Neuronal stem cell (in vitro differentiated cells): ENCODE measurements at regions not wholly inside any gene's neighbourhood (a gene's known extent, or its start where the extent isn't known, plus 50 kb on each side); places are given as distances from the start of the nearest gene placed in this dataset.

Experiments
- DNase-seq: peaks from one replicate; pipeline ENCODE4 v3.0.0-alpha.2; 2013; ENCODE audit warnings: low spot score
- H2AFZ ChIP-seq: one replicate; pipeline ENCODE4 v1.6.1; 2013; ENCODE audit warnings: mild to moderate bottlenecking, low read length, inconsistent platforms
- H2AK5ac ChIP-seq: 2 replicates; pipeline ENCODE4 v1.6.1; 2013; ENCODE audit warnings: low read depth, mild to moderate bottlenecking, inconsistent platforms, low read length, moderate library complexity, mixed read lengths
- H2BK120ac ChIP-seq: 2 replicates; pipeline ENCODE4 v1.6.1; 2013; ENCODE audit warnings: low read depth, mild to moderate bottlenecking, inconsistent platforms, low read length, moderate library complexity, mixed read lengths
- H2BK12ac ChIP-seq: one replicate; pipeline ENCODE4 v1.6.1; 2013; ENCODE audit warnings: low read length, inconsistent platforms
- H2BK15ac ChIP-seq: 2 replicates; pipeline ENCODE4 v1.6.1; 2013; ENCODE audit warnings: mild to moderate bottlenecking, low read length, inconsistent platforms, mixed read lengths
- H2BK5ac ChIP-seq: one replicate; pipeline ENCODE4 v1.6.1; 2013; ENCODE audit warnings: inconsistent platforms, mild to moderate bottlenecking, low read length, moderate library complexity
- H3K14ac ChIP-seq: one replicate; pipeline ENCODE4 v1.6.1; 2013; ENCODE audit warnings: low read length, inconsistent platforms
- H3K18ac ChIP-seq: 2 replicates; pipeline ENCODE4 v1.6.1; 2013; ENCODE audit warnings: low read length, inconsistent platforms
- H3K23ac ChIP-seq: 2 replicates; pipeline ENCODE4 v1.6.1; 2013; ENCODE audit warnings: low read depth, mild to moderate bottlenecking, mixed read lengths, low read length, inconsistent platforms; ENCODE audit not compliant: poor library complexity
- H3K27ac ChIP-seq: replicated peaks from 3 replicates; pipeline ENCODE4 v1.5.1; 2013; ENCODE audit warnings: low read length, inconsistent platforms
- H3K27me3 ChIP-seq, 3 experiments: 2 replicates each; pipeline ENCODE4 v1.6.1; 2013; ENCODE audit warnings: low read length in 3 of 3, mild to moderate bottlenecking in 2 of 3, inconsistent platforms in 1 of 3, low read depth in 1 of 3, mixed read lengths in 1 of 3, moderate library complexity in 1 of 3; ENCODE audit not compliant: control insufficient read depth in 3 of 3, insufficient read depth in 3 of 3
- H3K36me3 ChIP-seq, 2 donors: replicated peaks in 1 of 2; 2 replicates each; pipeline ENCODE4 v1.6.1; 2013; ENCODE audit warnings: low read length in 2 of 2; ENCODE audit not compliant: control insufficient read depth in 2 of 2, insufficient read depth in 2 of 2
- H3K4ac ChIP-seq: 2 replicates; pipeline ENCODE4 v1.6.1; 2013; ENCODE audit warnings: inconsistent platforms, mild to moderate bottlenecking, low read length, moderate library complexity
- H3K4me1 ChIP-seq, 2 donors: 1 replicate in 1 of 2; 2 replicates in 1 of 2; pipeline ENCODE4 v1.6.1; 2013; ENCODE audit warnings: low read length in 2 of 2, low read depth in 1 of 2; ENCODE audit not compliant: control insufficient read depth in 2 of 2, insufficient read depth in 1 of 2
- H3K4me2 ChIP-seq: one replicate; pipeline ENCODE4 v1.6.1; 2013; ENCODE audit warnings: mild to moderate bottlenecking, low read length, inconsistent platforms; ENCODE audit not compliant: insufficient read depth, poor library complexity, severe bottlenecking
- H3K4me3 ChIP-seq, 2 donors: 2 replicates each; pipeline ENCODE4 v1.5.1; 2013; ENCODE audit warnings: low read length in 2 of 2, mild to moderate bottlenecking in 2 of 2, inconsistent platforms in 1 of 2, moderate library complexity in 1 of 2
- H3K79me1 ChIP-seq: one replicate; pipeline ENCODE4 v1.6.1; 2013; ENCODE audit warnings: low read depth, mild to moderate bottlenecking, inconsistent platforms, low read length, moderate library complexity
- H3K9ac ChIP-seq: one replicate; pipeline ENCODE4 v1.6.1; 2013; ENCODE audit warnings: mild to moderate bottlenecking, low read depth, low read length, inconsistent platforms; ENCODE audit not compliant: poor library complexity
- H3K9me3 ChIP-seq, 2 donors: replicated peaks in 1 of 2; 2 replicates each; pipeline versions ENCODE3 to v1.6.1; 2013; ENCODE audit warnings: low read length in 2 of 2, mild to moderate bottlenecking in 2 of 2, inconsistent platforms in 1 of 2, low read depth in 1 of 2, mixed read lengths in 1 of 2, moderate library complexity in 1 of 2; ENCODE audit not compliant: control insufficient read depth in 2 of 2, insufficient read depth in 1 of 2
- H4K8ac ChIP-seq: one replicate; pipeline ENCODE4 v1.6.1; 2013; ENCODE audit warnings: low read depth, mild to moderate bottlenecking, inconsistent platforms, low read length, moderate library complexity
- H4K91ac ChIP-seq: one replicate; pipeline ENCODE4 v1.6.1; 2013; ENCODE audit warnings: low read length, low read depth, mild to moderate bottlenecking, inconsistent platforms; ENCODE audit not compliant: poor library complexity
- WGBS, 2 donors: extraction: QIAGEN DNeasy Blood & Tissue Kit; methylation state at CpG; one replicate each; pipeline ENCODE4 v1.1.7; 2013; ENCODE audit warnings: missing lambda C conversion rate in 2 of 2, mixed read lengths in 1 of 2; ENCODE audit not compliant: insufficient read length in 2 of 2, insufficient replicate concordance in 1 of 2; ENCODE audit errors: extremely low coverage in 2 of 2; 5-methylcytosine and 5-hydroxymethylcytosine counted together

DNA sequence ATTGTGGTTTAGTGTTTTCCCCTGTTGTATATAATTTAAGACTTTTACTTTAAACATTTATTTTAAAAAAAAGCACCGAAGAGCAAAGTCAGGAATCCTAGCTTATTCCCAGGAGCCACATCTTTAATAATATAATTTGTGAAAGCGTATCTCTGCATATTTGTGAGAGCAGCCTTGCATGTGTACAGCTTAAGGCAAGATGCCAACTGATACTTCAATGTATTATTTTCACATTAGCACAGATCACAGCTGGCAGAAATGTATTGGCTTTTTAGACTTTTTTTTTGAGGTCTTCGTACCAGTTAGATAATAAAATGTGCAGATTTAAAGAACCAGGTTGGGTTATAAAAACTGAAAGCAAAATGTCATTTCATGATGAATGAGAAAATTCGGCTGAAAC is 845.7 kb upstream of the POT1 start:
- Histone ChIP-seq H3K36me3 (no peaks in the 10 kb centered on the region), H3K79me1 (no peaks in the 10 kb centered on the region), H3K27ac (no peak overlapping the region), H3K14ac (no peak overlapping the region), H3K23ac (no peak overlapping the region), H3K4me3 (no peak overlapping the region), H2BK12ac (no peak overlapping the region), H3K4me1 (no peaks in the 10 kb centered on the region), H4K8ac (no peak overlapping the region), H2BK15ac (no peak overlapping the region), H4K91ac (no peak overlapping the region), H2BK5ac (no peak overlapping the region), H3K9me3 (no peaks in the 10 kb centered on the region), H3K4me2 (no peak overlapping the region), H3K4ac (no peak overlapping the region), H3K9ac (no peak overlapping the region), H2BK120ac (no peak overlapping the region), H3K18ac (no peak overlapping the region), H3K27me3 (no peaks in the 10 kb centered on the region), H2AFZ (no peak overlapping the region), H2AK5ac (no peak overlapping the region)
- no peak for DNase-seq
- WGBS, 2 donors: no CpG with 5 or more reads among the region's 4 CpGs

DNA sequence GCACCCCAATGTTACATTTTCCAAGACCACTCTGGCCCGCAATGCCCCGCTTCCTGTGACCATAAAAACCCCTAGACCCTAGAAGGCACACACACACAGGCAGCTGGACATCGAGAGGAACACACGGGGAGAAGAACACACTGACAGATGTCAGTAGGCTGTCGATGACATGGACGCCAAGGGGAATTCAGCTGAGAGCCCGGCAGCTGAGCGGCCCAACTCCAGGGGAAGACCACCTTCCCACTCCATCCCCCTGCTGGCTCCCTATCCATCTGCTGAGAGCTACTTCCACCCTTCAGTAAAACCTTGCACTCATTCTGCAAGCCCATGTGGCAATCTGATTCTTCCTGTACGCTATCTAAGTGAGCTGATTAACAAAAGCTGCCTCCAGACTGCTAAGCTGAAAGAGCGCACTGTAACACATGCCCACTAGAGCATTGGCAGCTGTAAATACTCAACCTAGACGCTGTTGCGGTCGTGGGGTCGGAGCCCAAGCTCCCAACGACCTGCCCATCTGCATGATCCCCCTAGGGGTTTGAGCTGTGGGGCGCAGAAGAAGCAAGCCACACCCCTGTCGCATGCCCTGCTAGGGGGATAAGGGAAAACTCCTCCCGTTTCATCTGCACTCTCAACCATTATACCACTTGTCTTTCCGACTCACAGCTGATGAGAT is 843.6 kb upstream of the POT1 start:
- no peak overlapping the region for H3K18ac ChIP-seq
- no peaks in the 10 kb centered on the region for H3K27me3 ChIP-seq
- no peak overlapping the region for H2BK12ac ChIP-seq
- no peak overlapping the region for H3K4me3 ChIP-seq
- no peaks in the 10 kb centered on the region for H3K79me1 ChIP-seq
- H3K23ac ChIP-seq: no peak overlapping the region
- no peak overlapping the region for H2BK5ac ChIP-seq
- no peak overlapping the region for H2BK120ac ChIP-seq
- H3K27ac ChIP-seq: no peak overlapping the region
- H3K36me3 ChIP-seq: no peaks in the 10 kb centered on the region
- no peak overlapping the region for H3K4ac ChIP-seq
- H4K8ac ChIP-seq: no peak overlapping the region
- DNase-seq: no peak
- no peak overlapping the region for H2AK5ac ChIP-seq
- H3K9me3 ChIP-seq: no peaks in the 10 kb centered on the region
- H3K9ac ChIP-seq: no peak overlapping the region
- no peaks in the 10 kb centered on the region for H3K4me1 ChIP-seq
- no CpG with 5 or more reads among the region's 19 CpGs for WGBS, 2 donors
- H2BK15ac ChIP-seq: no peak overlapping the region
- no peak overlapping the region for H4K91ac ChIP-seq
- H2AFZ ChIP-seq: no peak overlapping the region
- no peak overlapping the region for H3K4me2 ChIP-seq
- H3K14ac ChIP-seq: no peak overlapping the region

DNA sequence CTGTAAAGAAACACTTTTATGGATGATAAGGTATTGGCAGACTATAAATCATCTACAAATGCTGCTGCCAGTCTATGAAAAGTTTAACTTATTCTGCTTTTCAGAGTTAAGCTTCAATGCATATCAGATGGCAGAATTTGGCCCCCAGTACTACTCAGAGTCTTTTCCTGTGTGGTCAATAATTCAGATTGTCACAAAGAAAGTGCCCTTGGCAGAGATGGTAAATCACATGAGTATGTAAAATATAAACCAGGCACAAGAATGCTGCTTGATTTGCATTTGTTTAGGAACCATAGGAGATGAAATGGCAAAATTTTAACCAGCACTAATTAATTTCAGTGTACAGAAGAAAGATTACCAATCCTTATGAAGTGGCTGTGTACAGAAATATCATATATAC is 818.3 kb upstream of the POT1 start:
- Histone ChIP-seq H2BK120ac (no peak overlapping the region), H2BK12ac (no peak overlapping the region), H3K79me1 (no peaks in the 10 kb centered on the region), H3K23ac (no peak overlapping the region), H3K14ac (no peak overlapping the region), H3K18ac (no peak overlapping the region), H2BK15ac (no peak overlapping the region), H2AFZ (no peak overlapping the region), H2BK5ac (no peak overlapping the region), H3K9me3 (no peaks in the 10 kb centered on the region), H2AK5ac (no peak overlapping the region), H3K9ac (no peak overlapping the region), H3K36me3 (no peaks in the 10 kb centered on the region), H3K4ac (no peak overlapping the region), H3K4me1 (no peaks in the 10 kb centered on the region), H3K4me3 (no peak overlapping the region), H3K27ac (no peak overlapping the region), H4K91ac (no peak overlapping the region), H3K4me2 (no peak overlapping the region), H3K27me3 (no peaks in the 10 kb centered on the region), H4K8ac (no peak overlapping the region)
- no peak for DNase-seq

DNA sequence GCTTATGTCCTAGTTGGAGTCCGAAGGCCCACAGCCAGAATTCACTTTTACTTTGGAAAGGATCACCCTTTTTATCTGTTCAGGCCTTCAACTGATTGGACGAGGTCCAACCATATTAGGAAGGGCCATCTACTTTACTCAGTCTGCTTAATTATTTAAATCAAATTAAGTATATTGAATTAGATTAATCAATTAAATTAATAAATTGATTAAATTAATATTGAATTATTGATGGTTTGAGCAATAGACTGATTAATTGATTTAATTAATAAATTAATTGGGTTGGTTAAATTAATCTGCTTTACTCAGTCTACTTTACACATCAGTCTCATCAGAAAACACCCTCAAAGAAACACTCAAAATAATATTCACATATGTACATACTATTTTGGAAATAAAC is 816.9 kb upstream of the POT1 start:
- Histone ChIP-seq H3K79me1 (no peaks in the 10 kb centered on the region), H3K4me1 (no peaks in the 10 kb centered on the region), H3K27me3 (no peaks in the 10 kb centered on the region), H3K23ac (no peak overlapping the region), H3K4ac (no peak overlapping the region), H3K4me3 (no peak overlapping the region), H3K14ac (no peak overlapping the region), H3K27ac (no peak overlapping the region), H2AK5ac (no peak overlapping the region), H3K36me3 (no peaks in the 10 kb centered on the region), H2BK15ac (no peak overlapping the region), H3K18ac (no peak overlapping the region), H4K91ac (no peak overlapping the region), H4K8ac (no peak overlapping the region), H2BK12ac (no peak overlapping the region), H2BK120ac (no peak overlapping the region), H2BK5ac (no peak overlapping the region), H3K9me3 (no peaks in the 10 kb centered on the region), H3K4me2 (no peak overlapping the region), H2AFZ (no peak overlapping the region), H3K9ac (no peak overlapping the region)
- no peak for DNase-seq
- WGBS, 2 donors: no CpG with 5 or more reads among the region's 2 CpGs
